Endothelial cell of umbilical vein (primary cell): ENCODE measurements at regions not wholly inside any gene's neighbourhood (a gene's known extent, or its start where the extent isn't known, plus 50 kb on each side); places are given as distances from the start of the nearest gene placed in this dataset.

Source experiments
- BruUV-seq: library from RNA; stranded (reverse); fragments of 400-500 nt; replicated peaks from 2 replicates; lab custom pipeline; 2021; lab: Mats Ljungman, UMichigan
- CTCF ChIA-PET: fragments of 300-600, 350-600 bp; sonication (Branson Sonifier 250); formaldehyde crosslinking; loops from one replicate; lab custom pipeline; 2021; ENCODE audit warnings: antibody characterized with exemption, inconsistent platforms; lab: Charles Lee
- POLR2A ChIA-PET: fragments of 300-600, 350-600 bp; sonication (Branson Sonifier 250); formaldehyde crosslinking; loops from one replicate; lab custom pipeline; 2021; ENCODE audit warnings: antibody characterized with exemption, inconsistent platforms; lab: Charles Lee
- DNase-seq: peaks from one replicate; pipeline ENCODE4 v3.0.0-alpha.2; 2011; ENCODE audit warnings: low read depth, low spot score
- FAIRE-seq: peaks from 2 replicates; lab custom pipeline; 2011; peaks lifted over from hg19 to GRCh38; lab: Jason Lieb, UNC
- H2AFZ ChIP-seq: 2 replicates; pipeline ENCODE4 v1.6.0; 2012; ENCODE audit warnings: low read depth, low read length, control low read depth, inconsistent platforms
- H3K27ac ChIP-seq: 2 replicates; pipeline ENCODE4 v1.5.1; 2011; ENCODE audit warnings: low read depth, mild to moderate bottlenecking, control low read depth, low read length, moderate library complexity; ENCODE audit not compliant: insufficient read depth
- H3K27me3 ChIP-seq, 2 experiments: 2 replicates each; pipeline versions ENCODE4 v1.6.0 to v1.6.1; 2011; ENCODE audit warnings: low read length in 2 of 2, mixed read lengths in 1 of 2; ENCODE audit not compliant: control insufficient read depth in 2 of 2, insufficient read depth in 2 of 2
- H3K36me3 ChIP-seq, 2 experiments: 2 replicates in 1 of 2; 3 replicates in 1 of 2; pipeline ENCODE4 v1.5.1; 2011; ENCODE audit warnings: low read length in 2 of 2, mild to moderate bottlenecking in 1 of 2, moderate library complexity in 1 of 2; ENCODE audit not compliant: control insufficient read depth in 2 of 2, insufficient read depth in 2 of 2; ENCODE audit errors: extremely low read depth in 1 of 2
- H3K4me1 ChIP-seq: 3 replicates; pipeline ENCODE4 v1.5.1; 2011; ENCODE audit warnings: mild to moderate bottlenecking, low read length; ENCODE audit not compliant: control insufficient read depth, insufficient read depth; ENCODE audit errors: extremely low read depth
- H3K4me2 ChIP-seq: 2 replicates; pipeline ENCODE4 v1.6.1; 2011; ENCODE audit warnings: low read length, control low read depth, mixed read lengths; ENCODE audit not compliant: insufficient read depth
- H3K4me3 ChIP-seq, 3 experiments: fragments of 200-600 bp in 1 of 3; sonication (generic), shearing (Covaris generic) in 1 of 3; replicated peaks in 1 of 3; 2 replicates each; pipeline ENCODE4 v1.5.1; 2011 to 2016; ENCODE audit warnings: control low read depth in 3 of 3, low read length in 3 of 3, mild to moderate bottlenecking in 2 of 3, inconsistent platforms in 1 of 3, low read depth in 1 of 3, moderate library complexity in 1 of 3; ENCODE audit not compliant: insufficient read depth in 1 of 3
- H3K79me2 ChIP-seq: 2 replicates; pipeline ENCODE4 v1.6.0; 2012; ENCODE audit warnings: low read length, inconsistent platforms; ENCODE audit not compliant: control insufficient read depth, insufficient read depth
- H3K9ac ChIP-seq: replicated peaks from 2 replicates; pipeline ENCODE3; 2011; ENCODE audit warnings: low read length, control low read depth; ENCODE audit not compliant: insufficient read depth; ENCODE audit errors: extremely low read depth
- H3K9me1 ChIP-seq: replicated peaks from 3 replicates; pipeline ENCODE4 v1.6.0; 2011; ENCODE audit warnings: mild to moderate bottlenecking, low read length; ENCODE audit not compliant: control insufficient read depth, insufficient read depth; ENCODE audit errors: extremely low read depth
- H3K9me3 ChIP-seq: replicated peaks from 2 replicates; pipeline ENCODE4 v1.5.1; 2012; ENCODE audit warnings: low read length, inconsistent platforms; ENCODE audit not compliant: control insufficient read depth, insufficient read depth
- H4K20me1 ChIP-seq: replicated peaks from 2 replicates; pipeline ENCODE3; 2011; ENCODE audit warnings: mild to moderate bottlenecking, low read length; ENCODE audit not compliant: control insufficient read depth, insufficient read depth; ENCODE audit errors: extremely low read depth
- CTCF ChIP-seq, 2 donors: IDR thresholded peaks; 1 replicate in 1 of 2; 2 replicates in 1 of 2; pipeline ENCODE4 v1.5.1; 2011; ENCODE audit warnings: low read length in 2 of 2, mild to moderate bottlenecking in 2 of 2, moderate library complexity in 2 of 2, control low read depth in 1 of 2, inconsistent platforms in 1 of 2, low read depth in 1 of 2; ENCODE audit not compliant: insufficient read depth in 1 of 2; ENCODE audit errors: extremely low read depth in 1 of 2
- EZH2 ChIP-seq: IDR thresholded peaks from 2 replicates; pipeline ENCODE4 v1.6.1; 2012; ENCODE audit warnings: borderline replicate concordance, low read depth, mild to moderate bottlenecking, moderate library complexity, low read length, inconsistent platforms; ENCODE audit not compliant: severe bottlenecking
- FOS ChIP-seq: IDR thresholded peaks from 2 replicates; pipeline ENCODE4 v1.6.1; 2011; ENCODE audit warnings: mild to moderate bottlenecking, low read length, moderate library complexity, borderline replicate concordance; ENCODE audit not compliant: insufficient read depth
- GATA2 ChIP-seq: IDR thresholded peaks from 2 replicates; pipeline ENCODE4 v1.7.0; 2011; ENCODE audit warnings: low read depth, mild to moderate bottlenecking, moderate library complexity, mixed read lengths, low read length; ENCODE audit not compliant: insufficient read length, insufficient read depth
- JUN ChIP-seq: IDR thresholded peaks from 2 replicates; pipeline ENCODE4 v1.6.1; 2011; ENCODE audit warnings: borderline replicate concordance, low read depth; ENCODE audit not compliant: insufficient read length, insufficient read depth
- MYC ChIP-seq: IDR thresholded peaks from one replicate; pipeline ENCODE4 v1.6.1; 2011; ENCODE audit warnings: mild to moderate bottlenecking, low read depth, low read length
- POLR2A ChIP-seq: IDR thresholded peaks from 2 replicates; pipeline ENCODE4 v1.6.1; 2012; ENCODE audit warnings: low read depth, mild to moderate bottlenecking, control low read depth, low read length
- POLR2AphosphoS5 ChIP-seq: IDR thresholded peaks from 2 replicates; pipeline ENCODE4 v1.6.1; 2012; ENCODE audit warnings: low read depth, mild to moderate bottlenecking, control low read depth, low read length, moderate library complexity; ENCODE audit not compliant: insufficient read depth
- dilution Hi-C: fragments of 300-500 bp; cut with MboI; formaldehyde crosslinking; loops from one replicate; pipeline ENCODE4 v1.15.0; 2019; ENCODE audit warnings: low sequenced_read_pairs; ENCODE audit not compliant: extremely low pct_ligation_motif_present
- intact Hi-C: fragments of 100-400 bp; cut with micrococcal nuclease; formaldehyde crosslinking; loops from one replicate; pipeline ENCODE4 v1.10.0; 2022
- TF ChIP-seq, protein P1 (sequence below): IDR thresholded peaks from 2 replicates; pipeline ENCODE4 v1.6.1; 2011; ENCODE audit not compliant: insufficient read depth, insufficient read length

- no peaks in the 10 kb centered on the region for H3K9me3 ChIP-seq
- H3K27me3 ChIP-seq = no peaks in the 10 kb centered on the region
- intact Hi-C loops (no loop called here), dilution Hi-C loops (no loop called here)
- no peak overlapping the region for H3K27ac ChIP-seq
- H3K36me3 ChIP-seq = no peaks in the 10 kb centered on the region
- no peak overlapping the region for H2AFZ ChIP-seq
- TF ChIP-seq EZH2 (no peak), FOS (no peak), JUN (no peak)
- TF ChIP-seq, protein P1, sequence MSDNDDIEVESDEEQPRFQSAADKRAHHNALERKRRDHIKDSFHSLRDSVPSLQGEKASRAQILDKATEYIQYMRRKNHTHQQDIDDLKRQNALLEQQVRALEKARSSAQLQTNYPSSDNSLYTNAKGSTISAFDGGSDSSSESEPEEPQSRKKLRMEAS = no peak
- FAIRE-seq = no peak
- no peak overlapping the region for H3K4me3 ChIP-seq
- no TSS peak for BruUV-seq
- no peak overlapping the region for H3K4me2 ChIP-seq
- no peaks in the 10 kb centered on the region for H3K79me2 ChIP-seq
- ChIA-PET POLR2A (no interaction called here), CTCF (no interaction called here)
- H4K20me1 ChIP-seq = no peaks in the 10 kb centered on the region
- H3K4me1 ChIP-seq = no peaks in the 10 kb centered on the region
- no peak for DNase-seq
- no peak overlapping the region for H3K9ac ChIP-seq
- H3K9me1 ChIP-seq = no peaks in the 10 kb centered on the region
These were observed 104.2 kb upstream of the RASEF start for GRCh38 chr9:83167126-83167525.

- Histone ChIP-seq H3K79me2 (no peaks in the 10 kb centered on the region), H3K27ac (no peak overlapping the region), H2AFZ (no peak overlapping the region), H3K9me1 (no peaks in the 10 kb centered on the region), H3K9me3 (no peaks in the 10 kb centered on the region), H3K36me3 (no peaks in the 10 kb centered on the region), H3K4me2 (no peak overlapping the region), H3K27me3 (no peaks in the 10 kb centered on the region), H3K4me1 (no peaks in the 10 kb centered on the region), H4K20me1 (no peaks in the 10 kb centered on the region), H3K9ac (no peak overlapping the region), H3K4me3 (no peak overlapping the region)
- DNase-seq (no peak), FAIRE-seq (no peak)
- dilution Hi-C loops (no loop called here), intact Hi-C loops (no loop called here)
- ChIA-PET POLR2A (no interaction called here), CTCF (no interaction called here)
- TF ChIP-seq FOS (no peak), GATA2 (no peak), JUN (no peak), POLR2A (no peak), MYC (no peak), EZH2 (no peak), POLR2AphosphoS5 (no peak), CTCF (IDR thresholded peaks at IDR 0.05; ENCODE audit: extremely low read depth in 1 of 2, insufficient read depth in 1 of 2, low read depth in 1 of 2, low read length in 2 of 2) (no peak)
- TF ChIP-seq, protein P1 = no peak
- no TSS peak for BruUV-seq
These were observed 103.4 kb upstream of the RASEF start for GRCh38 chr9:83166372-83166771.
